B cell (primary cell): ENCODE measurements at regions not wholly inside any gene's neighbourhood (a gene's known extent, or its start where the extent isn't known, plus 50 kb on each side); places are given as distances from the start of the nearest gene placed in this dataset.

ENCODE experiments used
- ATAC-seq: fragments of 200-7000 bp; cut with Tn5 transposase; one replicate; pipeline ENCODE4 v1.10.0; 2021; ENCODE audit warnings: low read depth, mild to moderate bottlenecking, moderate number of reproducible peaks, moderate library complexity
- CTCF ChIA-PET: fragments of 350-600 bp; sonication (Branson Sonifier 250); formaldehyde crosslinking; loops from one replicate; lab custom pipeline; 2021; ENCODE audit warnings: antibody characterized with exemption, inconsistent platforms; lab: Charles Lee
- POLR2A ChIA-PET: fragments of 350-600 bp; sonication (Branson Sonifier 250); formaldehyde crosslinking; loops from one replicate; lab custom pipeline; 2021; ENCODE audit warnings: antibody characterized with exemption; lab: Charles Lee
- DNase-seq: peaks from one replicate; pipeline ENCODE4 v3.0.0; 2013
- H2AFZ ChIP-seq: 2 replicates; pipeline ENCODE4 v1.6.1; 2012; ENCODE audit warnings: mild to moderate bottlenecking, low read depth, low read length; ENCODE audit not compliant: insufficient read depth, poor library complexity, severe bottlenecking
- H3K27ac ChIP-seq, 2 donors: 1 replicate in 1 of 2; 2 replicates in 1 of 2; pipeline ENCODE4 v1.5.1; 2012 to 2013; ENCODE audit warnings: low read length in 2 of 2, mild to moderate bottlenecking in 2 of 2, moderate library complexity in 1 of 2
- H3K27me3 ChIP-seq, 4 experiments: fragments of 200-600 bp in 1 of 4; sonication (generic) in 1 of 4; replicated peaks in 1 of 4; 1 replicate in 2 of 4; 2 replicates in 2 of 4; pipeline versions ENCODE4 v1.6.1 to v1.7.0; 2013 to 2016; ENCODE audit warnings: low read length in 3 of 4, mild to moderate bottlenecking in 2 of 4, mixed read lengths in 1 of 4, moderate library complexity in 1 of 4; ENCODE audit not compliant: insufficient read depth in 4 of 4, control insufficient read depth in 3 of 4; ENCODE audit errors: control extremely low read depth in 1 of 4
- H3K36me3 ChIP-seq, 2 experiments: replicated peaks in 1 of 2; 1 replicate in 1 of 2; 2 replicates in 1 of 2; pipeline versions ENCODE4 v1.6.1 to v1.7.1; 2013; ENCODE audit warnings: low read length in 1 of 2; ENCODE audit not compliant: insufficient read depth in 2 of 2, control insufficient read depth in 1 of 2; ENCODE audit errors: control extremely low read depth in 1 of 2, extremely low read depth in 1 of 2
- H3K4me1 ChIP-seq, 2 donors: fragments of 200-600 bp in 1 of 2; sonication (generic) in 1 of 2; 1 replicate in 1 of 2; 2 replicates in 1 of 2; pipeline versions ENCODE4 v1.5.1 to v1.6.1; 2013 to 2017; ENCODE audit warnings: low read length in 2 of 2; ENCODE audit not compliant: control insufficient read depth in 2 of 2, insufficient read depth in 2 of 2
- H3K4me2 ChIP-seq: replicated peaks from 2 replicates; pipeline ENCODE3; 2012; ENCODE audit warnings: mild to moderate bottlenecking, low read depth, low read length; ENCODE audit not compliant: poor library complexity, severe bottlenecking
- H3K4me3 ChIP-seq, 5 experiments: fragments of 200-600 bp in 1 of 5; sonication (generic) in 1 of 5; 1 replicate in 3 of 5; 2 replicates in 2 of 5; pipeline versions ENCODE4 v1.5.1 to v1.7.0; 2011 to 2016; ENCODE audit warnings: low read length in 4 of 5, mild to moderate bottlenecking in 4 of 5, low read depth in 2 of 5, control low read depth in 1 of 5, moderate library complexity in 1 of 5; ENCODE audit not compliant: insufficient read depth in 1 of 5; ENCODE audit errors: control extremely low read depth in 1 of 5, extremely low read depth in 1 of 5
- H3K79me2 ChIP-seq: fragments of 200-600 bp; sonication (generic); one replicate; pipeline ENCODE4 v1.6.0; 2016; ENCODE audit warnings: low read length; ENCODE audit not compliant: control insufficient read depth, insufficient read depth
- H3K9ac ChIP-seq: fragments of 200-600 bp; sonication (generic); 2 replicates; pipeline ENCODE4 v1.6.1; 2017; ENCODE audit warnings: mild to moderate bottlenecking, low read length, moderate library complexity
- H3K9me3 ChIP-seq, 3 donors: one replicate each; pipeline versions ENCODE4 v1.6.1 to v1.7.1; 2013; ENCODE audit warnings: low read length in 2 of 3; ENCODE audit not compliant: control insufficient read depth in 2 of 3, insufficient read depth in 1 of 3; ENCODE audit errors: control extremely low read depth in 1 of 3
- H4K20me1 ChIP-seq: 2 replicates; pipeline ENCODE4 v1.6.0; 2012; ENCODE audit warnings: mild to moderate bottlenecking, low read length; ENCODE audit not compliant: insufficient read depth, control insufficient read depth, poor library complexity, severe bottlenecking
- H3K27ac Mint-ChIP-seq: one replicate; pipeline ENCODE4 v1.8.0; 2021; ENCODE audit warnings: mixed read lengths
- H3K27me3 Mint-ChIP-seq: one replicate; pipeline ENCODE4 v1.8.0; 2021; ENCODE audit warnings: mixed read lengths
- H3K4me1 Mint-ChIP-seq: one replicate; pipeline ENCODE4 v1.8.0; 2021; ENCODE audit warnings: mixed read lengths
- H3K4me3 Mint-ChIP-seq: one replicate; pipeline ENCODE4 v1.8.0; 2021; ENCODE audit warnings: mixed read lengths
- H3K9me3 Mint-ChIP-seq: one replicate; pipeline ENCODE4 v1.8.0; 2022; ENCODE audit warnings: mixed read lengths; ENCODE audit not compliant: insufficient read depth
- EZH2 ChIP-seq: IDR thresholded peaks from 2 replicates; pipeline ENCODE4 v1.6.1; 2012; ENCODE audit warnings: borderline replicate concordance, low read depth, mild to moderate bottlenecking, moderate library complexity, low read length; ENCODE audit not compliant: insufficient read depth, poor library complexity, severe bottlenecking
- WGBS: methylation state at CpG from one replicate; pipeline ENCODE4 v1.1.5; 2013; ENCODE audit warnings: missing lambda C conversion rate; ENCODE audit not compliant: insufficient coverage; 5-methylcytosine and 5-hydroxymethylcytosine counted together
- intact Hi-C: fragments of 100-400 bp; cut with micrococcal nuclease; formaldehyde crosslinking; loops from one replicate; pipeline ENCODE4 v1.10.0; 2022
- TF ChIP-seq, protein P1 (sequence below): fragments of 200-600 bp; IDR thresholded peaks from one replicate; pipeline ENCODE4 v1.8.0; 2022; ENCODE audit warnings: antibody characterized with exemption, mild to moderate bottlenecking

DNA sequence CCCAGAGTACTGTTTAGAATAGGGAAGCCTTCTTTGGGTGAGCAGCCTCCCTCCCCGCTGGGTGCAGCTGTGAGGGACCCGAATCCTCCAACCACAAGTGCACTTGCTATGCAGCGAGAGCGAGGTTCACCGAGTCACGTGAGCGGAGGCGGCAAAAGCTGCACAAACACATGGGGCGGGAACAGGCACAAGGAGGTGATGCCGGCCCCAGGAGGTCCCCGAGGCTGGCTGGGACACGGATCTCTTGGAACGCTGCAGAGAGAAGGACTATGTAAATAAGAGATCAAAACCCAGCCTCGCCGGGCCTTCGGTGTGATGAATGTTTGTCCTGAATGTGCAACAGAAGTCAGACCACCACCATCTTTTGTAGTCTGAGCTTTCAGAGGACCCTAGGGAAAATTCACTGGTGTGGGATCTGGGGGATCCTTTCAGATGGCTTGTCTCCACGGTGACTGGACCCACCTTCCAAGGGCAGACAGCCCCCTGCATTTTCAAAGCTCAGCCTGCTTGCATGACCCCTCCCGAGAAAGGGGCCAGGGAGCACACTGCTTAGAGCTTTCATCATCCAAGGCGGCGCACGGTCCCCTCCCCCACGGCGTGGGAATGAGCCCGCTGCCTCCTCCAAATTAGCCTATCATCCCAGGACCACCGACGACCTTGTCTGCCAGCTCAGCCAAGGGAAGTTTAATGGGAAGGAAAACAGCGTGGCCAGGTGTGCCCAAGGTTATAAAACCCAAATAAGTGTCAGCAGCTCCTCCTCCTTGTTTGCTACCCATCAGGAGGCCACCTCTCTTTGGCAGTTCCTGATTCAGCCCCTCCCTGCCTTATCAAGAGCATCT lies 327.7 kb downstream of the CXCL12 start:
- Mint-ChIP-seq H3K9me3 (no peaks in the 10 kb centered on the region), H3K27me3 (no peaks in the 10 kb centered on the region), H3K4me1 (no peaks in the 10 kb centered on the region), H3K4me3 (no peak overlapping the region), H3K27ac (no peak overlapping the region)
- ATAC-seq (no peak), DNase-seq (no peak)
- Histone ChIP-seq H3K4me3 (no peak overlapping the region), H3K4me1 (no peaks in the 10 kb centered on the region), H3K36me3 (no peaks in the 10 kb centered on the region), H3K9ac (no peak overlapping the region), H4K20me1 (no peaks in the 10 kb centered on the region), H2AFZ (no peak overlapping the region), H3K4me2 (no peak overlapping the region), H3K9me3 (peaks cover 0 to 22% (median 0%) of the 10 kb centered on the region in 3 donors), H3K27me3 (no peaks in the 10 kb centered on the region), H3K79me2 (no peaks in the 10 kb centered on the region), H3K27ac (no peak overlapping the region)
- 81% methylated on average over 24 of the region's 27 CpGs for WGBS
- intact Hi-C loops: no loop called here
- no peak for TF ChIP-seq EZH2
- TF ChIP-seq, protein P1, sequence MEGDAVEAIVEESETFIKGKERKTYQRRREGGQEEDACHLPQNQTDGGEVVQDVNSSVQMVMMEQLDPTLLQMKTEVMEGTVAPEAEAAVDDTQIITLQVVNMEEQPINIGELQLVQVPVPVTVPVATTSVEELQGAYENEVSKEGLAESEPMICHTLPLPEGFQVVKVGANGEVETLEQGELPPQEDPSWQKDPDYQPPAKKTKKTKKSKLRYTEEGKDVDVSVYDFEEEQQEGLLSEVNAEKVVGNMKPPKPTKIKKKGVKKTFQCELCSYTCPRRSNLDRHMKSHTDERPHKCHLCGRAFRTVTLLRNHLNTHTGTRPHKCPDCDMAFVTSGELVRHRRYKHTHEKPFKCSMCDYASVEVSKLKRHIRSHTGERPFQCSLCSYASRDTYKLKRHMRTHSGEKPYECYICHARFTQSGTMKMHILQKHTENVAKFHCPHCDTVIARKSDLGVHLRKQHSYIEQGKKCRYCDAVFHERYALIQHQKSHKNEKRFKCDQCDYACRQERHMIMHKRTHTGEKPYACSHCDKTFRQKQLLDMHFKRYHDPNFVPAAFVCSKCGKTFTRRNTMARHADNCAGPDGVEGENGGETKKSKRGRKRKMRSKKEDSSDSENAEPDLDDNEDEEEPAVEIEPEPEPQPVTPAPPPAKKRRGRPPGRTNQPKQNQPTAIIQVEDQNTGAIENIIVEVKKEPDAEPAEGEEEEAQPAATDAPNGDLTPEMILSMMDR: no peak
- CTCF ChIA-PET: no interaction called here
- POLR2A ChIA-PET: no interaction called here

DNA sequence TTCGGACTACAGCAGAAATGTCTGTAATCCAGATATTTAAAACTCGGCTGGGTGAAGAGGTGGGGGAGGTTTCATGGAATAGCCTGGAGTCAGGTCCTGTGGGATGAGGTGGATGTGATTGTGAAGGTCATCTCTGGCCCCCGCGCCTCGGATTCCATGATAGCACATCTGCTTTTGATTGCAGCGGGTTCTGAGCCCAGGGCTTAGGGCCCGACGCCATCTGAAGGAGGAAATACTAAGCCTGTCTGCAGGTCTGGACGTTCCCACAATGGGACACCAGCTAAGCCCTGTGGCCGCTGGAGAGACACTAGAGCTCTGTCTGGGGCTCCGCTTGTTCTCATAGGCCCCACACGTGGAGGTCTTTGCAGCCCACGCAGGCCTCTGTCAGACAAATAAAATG lies 328.7 kb downstream of the CXCL12 start:
- H3K9me3 Mint-ChIP-seq: no peaks in the 10 kb centered on the region
- no peaks in the 10 kb centered on the region for H4K20me1 ChIP-seq
- H3K9ac ChIP-seq: no peak overlapping the region
- no peak overlapping the region for H3K4me3 ChIP-seq
- no peaks in the 10 kb centered on the region for H3K79me2 ChIP-seq
- TF ChIP-seq, protein P1: no peak
- no peak for TF ChIP-seq EZH2
- H3K27ac Mint-ChIP-seq: no peak overlapping the region
- H3K9me3 ChIP-seq: peaks cover 0 to 15% (median 0%) of the 10 kb centered on the region in 3 donors
- H3K27ac ChIP-seq: no peak overlapping the region
- ChIA-PET CTCF (no interaction called here), POLR2A (no interaction called here)
- no peaks in the 10 kb centered on the region for H3K27me3 ChIP-seq
- no peaks in the 10 kb centered on the region for H3K27me3 Mint-ChIP-seq
- no peaks in the 10 kb centered on the region for H3K4me1 Mint-ChIP-seq
- no peaks in the 10 kb centered on the region for H3K36me3 ChIP-seq
- 89% methylated on average over 13 of the region's 13 CpGs for whole genome bisulfite sequencing
- DNase-seq: no peak
- no peaks in the 10 kb centered on the region for H3K4me1 ChIP-seq
- H2AFZ ChIP-seq: no peak overlapping the region
- H3K4me3 Mint-ChIP-seq: no peak overlapping the region
- no peak for ATAC-seq
- intact Hi-C loops: no loop called here
- H3K4me2 ChIP-seq: no peak overlapping the region
